GDM1 (cell line): ENCODE measurements at regions not wholly inside any gene's neighbourhood (a gene's known extent, or its start where the extent isn't known, plus 50 kb on each side); places are given as distances from the start of the nearest gene placed in this dataset.

Experiments used
- DNase-seq: peaks from one replicate; lab custom pipeline; 2025; lab: John Stamatoyannopoulos, UW

- DNase-seq: no peak
Observed at GRCh38 chr3:194837457-194838127, 151.9 kb downstream of the FAM43A start.

GRCh38 chr3:194838236-194838635, 152.6 kb downstream of the FAM43A start:
- DNase-seq: no peak

- DNase-seq: no peak
Observed at GRCh38 chr3:194840661-194841514, 155.2 kb downstream of the FAM43A start.

GRCh38 chr3:194841515-194841841, 155.8 kb downstream of the FAM43A start:
- no peak for DNase-seq

GRCh38 chr3:194843556-194843955, 157.9 kb downstream of the FAM43A start:
- DNase-seq: no peak

- DNase-seq: no peak
Observed at GRCh38 chr3:194844046-194844445, 158.4 kb downstream of the FAM43A start.

GRCh38 chr3:194849166-194849875, 163.6 kb downstream of the FAM43A start:
- no peak for DNase-seq

GRCh38 chr3:194851254-194851653, 165.6 kb downstream of the FAM43A start:
- no peak for DNase-seq

- no peak for DNase-seq
Observed at GRCh38 chr3:194851941-194852340, 166.3 kb downstream of the FAM43A start.

- no peak for DNase-seq
Observed at GRCh38 chr3:194852345-194852744, 166.7 kb downstream of the FAM43A start.

- DNase-seq: no peak
Observed at GRCh38 chr3:194852831-194853508, 167.3 kb downstream of the FAM43A start.

GRCh38 chr3:194854206-194854605, 168.5 kb downstream of the FAM43A start:
- DNase-seq: no peak

- DNase-seq: no peak
Observed at GRCh38 chr3:194854659-194855390, 169.1 kb downstream of the FAM43A start.

- no peak for DNase-seq
Observed at GRCh38 chr3:194856296-194856695, 170.6 kb downstream of the FAM43A start.

GRCh38 chr3:194857469-194858113, 171.9 kb downstream of the FAM43A start:
- DNase-seq: no peak

- no peak for DNase-seq
Observed at GRCh38 chr3:194858382-194858781, 172.7 kb downstream of the FAM43A start.

GRCh38 chr3:194860725-194861124, 175.0 kb downstream of the FAM43A start:
- no peak for DNase-seq

- peak; percentile 45 for DNase-seq
Observed at GRCh38 chr3:194861375-194861774, 175.7 kb downstream of the FAM43A start.

GRCh38 chr3:194865061-194865460, 179.4 kb downstream of the FAM43A start:
- DNase-seq: no peak

- DNase-seq: no peak
Observed at GRCh38 chr3:194865615-194866014, 179.9 kb downstream of the FAM43A start.

GRCh38 chr3:194866236-194866635, 180.6 kb downstream of the FAM43A start:
- DNase-seq: no peak
